Fibroblast of skin of right biceps (primary cell): ENCODE measurements at regions not wholly inside any gene's neighbourhood (a gene's known extent, or its start where the extent isn't known, plus 50 kb on each side); places are given as distances from the start of the nearest gene placed in this dataset.

Experiments used
- DNase-seq: peaks from one replicate; pipeline ENCODE4 v3.0.0-alpha.2; 2013

DNA sequence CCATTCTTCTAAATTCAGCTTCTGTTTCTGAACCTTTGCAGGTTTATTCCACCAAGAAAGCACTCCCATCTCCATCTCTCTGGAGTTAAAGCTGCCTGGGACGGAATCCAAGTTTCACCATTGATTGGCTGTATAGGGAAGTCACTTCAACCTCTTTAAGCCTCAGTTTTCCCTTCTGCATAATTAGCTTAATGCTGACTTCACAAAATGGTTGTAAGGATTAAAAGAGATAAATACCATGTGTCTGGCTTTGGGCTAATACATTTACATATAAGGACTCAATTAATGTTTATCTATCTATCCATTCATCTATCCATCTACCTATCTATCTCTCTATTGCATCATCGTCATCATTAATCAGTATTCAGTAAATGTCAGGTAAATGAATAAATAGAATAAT lies 629.6 kb upstream of the MGMT start:
- no peak for DNase-seq

DNA sequence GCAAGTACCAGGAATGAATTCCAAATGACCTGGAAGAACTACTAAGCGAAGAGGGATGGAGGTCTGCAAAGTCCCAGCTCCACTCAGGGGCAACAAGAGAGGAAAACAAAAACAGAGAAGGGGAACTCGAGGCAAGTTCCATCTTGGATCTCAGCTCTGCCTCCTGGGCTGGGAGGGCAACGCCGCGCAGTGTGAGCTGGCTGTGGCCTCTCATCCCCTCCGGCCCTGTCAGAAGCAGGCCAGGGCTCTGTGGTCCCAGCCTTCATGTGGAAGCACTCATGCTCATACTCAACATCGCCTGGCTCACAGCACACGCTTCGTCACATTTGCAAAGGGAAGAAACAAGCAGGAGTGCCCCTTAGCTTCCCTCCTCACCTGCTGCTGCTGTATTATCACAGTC lies 627.9 kb upstream of the MGMT start:
- no peak for DNase-seq

DNA sequence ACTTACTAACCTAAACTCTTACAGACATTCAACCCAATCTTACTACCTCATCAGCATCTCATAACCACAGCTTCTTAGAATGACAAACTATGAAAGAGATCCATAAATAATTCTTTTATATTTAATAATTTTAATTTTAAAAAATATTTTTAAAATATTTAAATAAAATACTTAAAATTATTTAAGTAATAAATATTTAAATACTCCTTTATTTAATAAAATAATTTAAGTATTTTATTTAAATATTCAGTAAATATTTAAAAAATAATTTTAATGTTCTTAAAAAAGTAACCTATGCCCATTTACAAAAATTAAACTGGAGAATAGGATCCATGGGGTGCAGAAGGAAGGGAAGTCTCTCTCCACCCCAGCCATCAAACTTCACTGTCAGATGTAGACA lies 627.3 kb upstream of the MGMT start:
- no peak for DNase-seq

DNA sequence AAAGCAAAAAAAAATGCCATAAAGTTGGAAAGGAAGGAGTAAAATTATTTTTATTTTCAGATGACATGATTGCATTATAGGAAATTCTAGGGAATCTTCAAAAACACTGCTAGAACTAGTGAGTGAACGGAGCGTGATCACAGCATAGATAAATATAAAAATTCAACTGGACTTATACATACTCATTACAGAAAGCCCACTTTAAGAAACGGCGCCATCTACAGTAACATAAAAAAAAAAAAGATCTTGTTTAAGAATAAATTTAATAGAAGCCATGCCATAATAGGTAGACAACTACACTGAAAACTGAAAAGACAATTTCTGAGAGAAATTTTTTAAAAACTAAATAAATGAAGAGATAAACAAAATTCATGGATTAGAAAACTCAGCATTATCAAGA lies 623.1 kb upstream of the MGMT start:
- peak; percentile 9 for DNase-seq

- DNase-seq = no peak
Measured at GRCh38 chr10:128846927-128847326, 620.1 kb upstream of the MGMT start.

DNA sequence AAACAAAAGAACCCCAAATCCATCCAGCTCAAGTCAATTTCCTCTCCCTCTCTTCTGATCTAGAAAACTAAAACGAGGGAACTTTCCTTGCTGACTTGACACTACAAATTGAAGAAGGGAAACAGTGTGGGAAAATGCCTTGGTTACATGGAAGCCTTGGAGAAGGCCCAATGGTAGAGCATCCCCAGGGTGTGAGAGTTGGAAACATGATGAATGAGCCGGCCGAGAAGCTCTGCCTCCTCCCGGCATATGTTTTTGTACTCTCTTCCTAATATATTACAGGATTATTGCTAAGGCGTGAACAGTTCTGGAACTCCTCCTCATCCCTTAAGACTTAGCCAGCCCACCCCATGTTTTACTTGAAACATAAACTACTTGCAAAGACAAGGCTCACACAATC lies 618.2 kb upstream of the MGMT start:
- DNase-seq = no peak

- DNase-seq = no peak
Measured at GRCh38 chr10:128850647-128851046, 616.4 kb upstream of the MGMT start.

- no peak for DNase-seq
Measured at GRCh38 chr10:128851281-128851680, 615.8 kb upstream of the MGMT start.

DNA sequence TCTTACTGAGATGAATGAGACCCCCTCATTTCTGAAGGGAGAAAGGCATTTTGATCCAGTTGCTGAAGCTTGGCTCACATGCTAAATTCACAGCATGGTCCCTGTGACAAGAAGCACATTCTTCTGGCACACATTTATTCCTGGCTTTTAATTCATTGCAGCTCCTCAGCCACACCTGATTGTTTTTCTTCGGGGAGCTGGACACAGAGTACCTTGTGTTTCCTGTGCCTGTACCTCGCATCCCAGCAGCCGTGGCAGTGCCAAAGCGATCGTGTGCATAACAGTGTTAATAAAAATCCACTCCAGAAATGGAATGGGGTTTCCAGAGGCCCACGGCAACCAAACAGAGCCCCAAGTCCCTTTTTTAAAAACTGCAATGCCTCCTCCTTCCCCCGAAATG lies 615.3 kb upstream of the MGMT start:
- no peak for DNase-seq

DNA sequence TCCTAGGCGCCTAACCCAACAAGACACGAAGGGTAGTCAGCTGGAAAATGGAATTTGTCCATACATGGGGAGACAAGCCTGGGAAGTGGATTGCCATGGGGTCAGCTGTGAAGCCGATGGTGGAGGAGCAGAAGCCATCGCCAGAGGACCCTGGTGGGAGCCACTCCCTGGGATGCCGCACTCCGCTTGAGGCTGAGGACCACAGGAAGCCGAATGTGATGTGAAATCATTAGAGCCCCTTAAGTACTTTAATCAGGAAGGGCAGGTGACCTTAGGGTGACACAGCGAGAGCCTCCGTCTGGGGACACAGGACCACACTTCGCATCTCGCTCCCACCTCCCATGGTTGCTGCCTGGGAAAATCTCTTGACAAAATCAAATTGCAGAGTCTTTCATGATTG lies 614.6 kb upstream of the MGMT start:
- no peak for DNase-seq

DNA sequence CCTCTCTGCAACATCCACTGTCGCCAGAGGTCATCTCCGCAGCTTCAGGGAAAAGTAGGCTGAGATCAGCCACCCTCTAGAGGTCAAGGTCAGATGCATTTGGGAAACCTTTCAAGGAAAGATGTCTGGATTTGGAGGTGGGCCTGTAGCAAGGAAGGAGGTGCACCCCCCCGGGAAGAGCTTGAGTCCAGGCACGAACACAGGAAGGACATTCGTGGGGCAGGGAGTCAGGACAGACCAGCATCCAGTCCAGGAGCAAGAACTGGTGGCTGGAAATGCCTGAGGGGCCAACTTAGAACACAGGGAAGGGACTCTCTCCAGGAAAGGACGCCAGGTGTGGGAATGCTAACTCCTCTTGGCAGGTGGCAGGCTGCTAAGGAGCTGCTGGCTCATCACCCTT lies 614.1 kb upstream of the MGMT start:
- DNase-seq = no peak

DNA sequence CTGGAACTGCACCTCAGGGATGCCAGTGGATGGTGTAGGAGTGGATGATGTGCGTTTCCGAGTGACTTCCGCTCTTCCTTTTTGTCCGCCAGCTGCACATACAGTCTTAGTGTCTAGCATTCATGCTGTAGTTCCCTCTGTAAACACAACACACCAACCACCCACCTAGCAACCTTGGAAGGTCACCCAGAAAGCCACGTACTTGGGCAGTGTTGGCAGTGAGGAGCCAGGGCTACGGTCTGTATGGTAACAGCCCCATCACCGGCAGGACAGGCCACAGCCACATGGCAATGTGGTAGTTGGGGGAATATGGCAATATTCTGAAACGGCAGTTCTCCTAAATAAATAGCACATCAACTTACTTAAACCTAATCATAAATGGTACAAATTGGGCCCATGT lies 613.5 kb upstream of the MGMT start:
- DNase-seq = no peak

GRCh38 chr10:128854204-128854603 lies 612.8 kb upstream of the MGMT start:
- no peak for DNase-seq

DNA sequence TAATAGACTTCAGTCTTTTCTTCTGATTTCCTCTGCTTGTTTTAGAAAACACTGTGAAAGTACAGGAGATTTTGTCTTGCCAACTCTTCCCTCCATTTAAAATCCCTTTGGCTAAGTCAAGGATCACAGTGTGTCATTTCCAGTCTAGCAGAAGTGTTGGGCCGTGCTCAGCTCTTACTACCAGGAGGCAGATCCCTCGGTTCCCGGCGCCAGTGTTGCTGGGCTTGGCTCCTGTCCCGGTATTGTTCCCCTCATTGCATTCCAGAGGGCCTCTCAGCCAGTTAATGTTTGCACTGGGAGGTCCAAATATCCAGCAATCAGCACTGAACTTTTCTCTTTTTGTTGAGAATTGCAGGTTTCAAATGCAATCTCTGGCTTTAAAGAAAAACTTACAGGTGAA lies 612.1 kb upstream of the MGMT start:
- DNase-seq = peak; percentile 80

DNA sequence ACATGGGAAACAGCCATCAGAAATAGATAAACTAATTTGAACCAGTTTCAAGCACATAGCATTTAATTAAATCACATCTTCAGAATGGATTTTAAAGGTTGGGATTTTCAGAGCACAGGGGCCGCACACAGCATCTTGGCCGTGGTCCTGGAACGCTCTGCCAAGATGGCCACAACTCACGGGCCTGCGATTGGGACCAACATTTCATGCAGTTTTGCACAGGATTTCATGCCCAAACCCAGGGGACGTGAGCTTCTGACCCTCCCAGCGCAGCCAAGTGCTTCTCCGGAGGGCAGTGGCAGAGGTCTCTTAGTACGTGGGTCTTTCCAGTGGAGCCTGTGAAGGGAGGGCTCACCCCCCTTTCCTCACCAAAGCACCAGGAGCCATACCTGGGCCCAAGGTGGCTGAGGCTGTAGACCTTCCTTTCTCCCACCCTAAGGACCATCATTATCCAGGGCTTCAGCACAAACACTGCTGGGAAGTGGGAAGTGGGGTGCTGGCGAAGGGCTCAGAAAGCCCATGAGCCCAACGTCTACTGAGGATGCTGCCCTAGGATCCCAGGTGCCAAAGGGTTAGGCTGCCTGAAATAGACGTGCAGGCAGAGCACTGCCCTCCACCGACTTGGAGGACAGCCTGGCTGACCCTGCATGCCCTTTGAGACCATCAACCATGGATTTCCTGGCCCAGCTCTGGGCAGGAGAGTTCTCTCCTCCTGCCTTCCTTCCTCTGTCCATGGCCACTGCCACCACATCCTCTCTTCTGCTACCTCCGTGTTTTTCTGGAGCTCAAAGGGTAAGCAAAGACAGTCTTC lies 611.2 kb upstream of the MGMT start:
- no peak for DNase-seq

DNA sequence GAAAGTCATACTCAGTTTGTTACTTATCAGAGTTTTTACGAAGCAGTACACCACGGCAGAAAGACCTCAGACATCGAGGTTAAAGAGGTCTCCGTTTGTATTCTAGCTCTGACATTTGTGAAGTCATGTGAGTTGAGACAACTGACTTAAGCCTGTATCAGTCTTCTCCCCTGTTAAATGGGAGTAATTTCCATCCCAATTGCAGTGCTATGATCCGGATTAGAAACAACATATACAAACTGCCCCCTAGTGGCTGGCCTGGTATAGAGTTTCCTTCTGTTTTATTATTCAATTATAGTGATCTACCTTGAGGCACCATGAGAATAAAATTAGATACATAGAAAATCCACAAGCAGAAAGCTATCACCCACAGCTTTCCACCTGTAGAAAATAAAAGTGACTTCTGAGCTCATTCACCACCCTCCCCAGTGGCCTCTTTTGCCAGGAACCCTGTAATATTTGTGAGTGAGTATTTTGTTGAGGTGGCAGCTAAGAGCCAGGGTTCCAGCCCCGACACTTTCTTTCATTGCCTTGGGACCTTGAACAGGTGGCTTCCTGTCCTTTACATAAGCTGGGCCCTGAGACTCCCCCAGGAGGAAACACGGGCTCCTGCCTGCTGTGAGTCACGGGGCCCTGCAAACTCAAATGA lies 607.2 kb upstream of the MGMT start:
- peak; percentile 23 for DNase-seq

- no peak for DNase-seq
Measured at GRCh38 chr10:128860574-128860973, 606.5 kb upstream of the MGMT start.

- no peak for DNase-seq
Measured at GRCh38 chr10:128861018-128861901, 605.8 kb upstream of the MGMT start.

GRCh38 chr10:128863411-128863810 lies 603.6 kb upstream of the MGMT start:
- no peak for DNase-seq

- no peak for DNase-seq
Measured at GRCh38 chr10:128863823-128864405, 603.1 kb upstream of the MGMT start.

DNA sequence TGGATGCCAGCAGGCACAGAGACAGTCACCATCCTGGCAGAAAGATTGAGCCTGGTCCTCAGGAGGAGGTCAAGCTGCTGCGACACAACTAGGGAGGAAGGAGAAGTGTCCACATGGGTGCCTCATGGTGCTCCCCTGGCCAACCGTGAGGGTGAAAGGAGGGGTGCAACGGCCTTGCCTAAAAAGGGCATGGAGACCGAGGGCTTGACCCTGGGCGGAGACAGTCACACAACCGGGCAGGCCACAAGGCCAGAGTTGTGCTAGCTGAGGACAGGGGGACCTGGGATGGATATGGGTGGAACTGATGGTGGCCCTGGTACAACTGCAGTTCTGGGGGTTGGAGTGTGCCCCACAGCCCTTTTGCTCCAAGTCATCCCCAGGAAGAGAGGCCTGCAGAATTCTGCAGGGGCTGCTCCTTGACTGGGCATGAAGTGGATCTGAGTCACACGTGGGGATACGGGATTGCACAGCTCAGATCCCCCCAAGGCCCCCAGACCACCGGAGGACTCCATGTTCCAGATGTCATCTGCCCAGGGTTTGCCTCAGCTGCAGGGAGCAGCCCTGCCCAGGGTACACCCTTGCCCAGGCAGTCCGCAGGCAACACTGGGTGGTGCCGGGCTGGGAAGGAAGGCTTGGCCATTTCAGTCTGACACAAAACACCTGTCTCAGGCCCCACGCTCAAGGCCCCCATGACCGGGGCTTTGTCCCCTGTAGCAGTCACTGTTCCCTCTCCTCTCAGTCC lies 602.3 kb upstream of the MGMT start:
- DNase-seq = no peak

GRCh38 chr10:128865436-128866195 lies 601.4 kb upstream of the MGMT start:
- no peak for DNase-seq
